Fibroblast of villous mesenchyme (primary cell): ENCODE measurements at regions not wholly inside any gene's neighbourhood (a gene's known extent, or its start where the extent isn't known, plus 50 kb on each side); places are given as distances from the start of the nearest gene placed in this dataset.

Experiments
- DNase-seq: peaks from one replicate; pipeline ENCODE4 v3.0.0-alpha.2; 2010; ENCODE audit warnings: low read depth
- H3K4me3 ChIP-seq: 2 replicates; pipeline ENCODE4 v1.5.1; 2011; ENCODE audit warnings: low read depth, mild to moderate bottlenecking, low read length
- CTCF ChIP-seq: IDR thresholded peaks from 2 replicates; pipeline ENCODE4 v1.5.1; 2012; ENCODE audit warnings: low read depth, mild to moderate bottlenecking, low read length; ENCODE audit not compliant: insufficient read depth

GRCh38 chr2:5387406-5387805 is 304.8 kb upstream of the SOX11 start:
- DNase-seq: no peak
- TF ChIP-seq CTCF: no peak

GRCh38 chr2:5389740-5390139 is 302.4 kb upstream of the SOX11 start:
- no peak for DNase-seq
- no peak for TF ChIP-seq CTCF

More at GRCh38 chr2:5387406-5387805, 304.8 kb upstream of the SOX11 start:
- no peak overlapping the region for H3K4me3 ChIP-seq

GRCh38 chr2:5391362-5391761 is 300.8 kb upstream of the SOX11 start:
- no peak for DNase-seq
- H3K4me3 ChIP-seq: no peak overlapping the region
- no peak for TF ChIP-seq CTCF

More at GRCh38 chr2:5389740-5390139, 302.4 kb upstream of the SOX11 start:
- H3K4me3 ChIP-seq: no peak overlapping the region

GRCh38 chr2:5392658-5393057 is 299.5 kb upstream of the SOX11 start:
- TF ChIP-seq CTCF: no peak
- H3K4me3 ChIP-seq: no peak overlapping the region
- DNase-seq: no peak

- TF ChIP-seq CTCF: no peak
- H3K4me3 ChIP-seq: no peak overlapping the region
- DNase-seq: no peak
Measured at GRCh38 chr2:5393474-5393873, 298.7 kb upstream of the SOX11 start.

- H3K4me3 ChIP-seq: no peak overlapping the region
- no peak for DNase-seq
- no peak for TF ChIP-seq CTCF
Measured at GRCh38 chr2:5394223-5394622, 298.0 kb upstream of the SOX11 start.

GRCh38 chr2:5401115-5401657 is 291.0 kb upstream of the SOX11 start:
- no peak overlapping the region for H3K4me3 ChIP-seq
- no peak for DNase-seq
- TF ChIP-seq CTCF: no peak
